Endothelial cell (in vitro differentiated cells): ENCODE measurements at regions not wholly inside any gene's neighbourhood (a gene's known extent, or its start where the extent isn't known, plus 50 kb on each side); places are given as distances from the start of the nearest gene placed in this dataset.

ENCODE experiments used
- DNase-seq: peaks from one replicate; pipeline ENCODE4 v3.0.0; 2021; ENCODE audit warnings: low spot score
- H3K27ac Mint-ChIP-seq: one replicate; pipeline ENCODE4 v1.8.0; 2021; ENCODE audit warnings: mixed read lengths, inconsistent platforms; ENCODE audit not compliant: unreplicated experiment
- H3K27me3 Mint-ChIP-seq: one replicate; pipeline ENCODE4 v1.8.0; 2021; ENCODE audit warnings: mild to moderate bottlenecking, moderate library complexity, mixed read lengths, inconsistent platforms; ENCODE audit not compliant: unreplicated experiment
- H3K36me3 Mint-ChIP-seq: one replicate; pipeline ENCODE4 v1.8.0; 2021; ENCODE audit warnings: mild to moderate bottlenecking, low read depth, mixed read lengths, inconsistent platforms; ENCODE audit not compliant: unreplicated experiment
- H3K4me1 Mint-ChIP-seq: one replicate; pipeline ENCODE4 v1.8.0; 2021; ENCODE audit warnings: mild to moderate bottlenecking, mixed read lengths, inconsistent platforms; ENCODE audit not compliant: unreplicated experiment
- H3K4me3 Mint-ChIP-seq: one replicate; pipeline ENCODE4 v1.8.0; 2021; ENCODE audit warnings: mild to moderate bottlenecking, mixed read lengths, inconsistent platforms; ENCODE audit not compliant: unreplicated experiment
- H3K9me3 Mint-ChIP-seq: one replicate; pipeline ENCODE4 v1.8.0; 2021; ENCODE audit warnings: mixed read lengths, inconsistent platforms; ENCODE audit not compliant: unreplicated experiment
- TF ChIP-seq, protein P1 (sequence below): fragments of 200-600 bp; sonication (generic); IDR thresholded peaks from one replicate; pipeline ENCODE4 v1.5.0; 2021; ENCODE audit warnings: antibody characterized with exemption; ENCODE audit not compliant: unreplicated experiment

DNA sequence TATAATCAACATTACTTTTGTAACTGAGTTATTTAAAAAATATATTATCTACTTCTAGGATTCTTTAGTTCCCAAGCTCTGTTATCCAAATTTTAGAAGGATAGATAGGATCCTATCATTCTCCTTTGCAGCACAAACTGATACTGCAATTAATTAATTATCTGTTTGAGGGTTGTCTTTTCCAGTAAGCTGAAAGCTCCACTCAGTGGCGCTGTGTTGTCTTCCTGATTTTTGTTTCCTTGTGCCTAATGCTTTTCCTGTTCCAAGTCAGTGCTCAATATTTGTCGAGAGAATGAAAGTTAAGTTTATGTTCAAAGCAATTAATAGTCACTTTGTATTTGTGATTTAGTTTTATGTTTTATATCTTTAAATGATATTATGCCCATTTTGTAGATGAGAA, 107.4 kb upstream of the ANK2 start:
- Mint-ChIP-seq H3K36me3 (no peaks in the 10 kb centered on the region), H3K27me3 (no peaks in the 10 kb centered on the region), H3K27ac (no peak overlapping the region), H3K9me3 (no peaks in the 10 kb centered on the region), H3K4me1 (no peaks in the 10 kb centered on the region), H3K4me3 (no peak overlapping the region)
- no peak for DNase-seq
- TF ChIP-seq, protein P1, sequence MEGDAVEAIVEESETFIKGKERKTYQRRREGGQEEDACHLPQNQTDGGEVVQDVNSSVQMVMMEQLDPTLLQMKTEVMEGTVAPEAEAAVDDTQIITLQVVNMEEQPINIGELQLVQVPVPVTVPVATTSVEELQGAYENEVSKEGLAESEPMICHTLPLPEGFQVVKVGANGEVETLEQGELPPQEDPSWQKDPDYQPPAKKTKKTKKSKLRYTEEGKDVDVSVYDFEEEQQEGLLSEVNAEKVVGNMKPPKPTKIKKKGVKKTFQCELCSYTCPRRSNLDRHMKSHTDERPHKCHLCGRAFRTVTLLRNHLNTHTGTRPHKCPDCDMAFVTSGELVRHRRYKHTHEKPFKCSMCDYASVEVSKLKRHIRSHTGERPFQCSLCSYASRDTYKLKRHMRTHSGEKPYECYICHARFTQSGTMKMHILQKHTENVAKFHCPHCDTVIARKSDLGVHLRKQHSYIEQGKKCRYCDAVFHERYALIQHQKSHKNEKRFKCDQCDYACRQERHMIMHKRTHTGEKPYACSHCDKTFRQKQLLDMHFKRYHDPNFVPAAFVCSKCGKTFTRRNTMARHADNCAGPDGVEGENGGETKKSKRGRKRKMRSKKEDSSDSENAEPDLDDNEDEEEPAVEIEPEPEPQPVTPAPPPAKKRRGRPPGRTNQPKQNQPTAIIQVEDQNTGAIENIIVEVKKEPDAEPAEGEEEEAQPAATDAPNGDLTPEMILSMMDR, result no peak

DNA sequence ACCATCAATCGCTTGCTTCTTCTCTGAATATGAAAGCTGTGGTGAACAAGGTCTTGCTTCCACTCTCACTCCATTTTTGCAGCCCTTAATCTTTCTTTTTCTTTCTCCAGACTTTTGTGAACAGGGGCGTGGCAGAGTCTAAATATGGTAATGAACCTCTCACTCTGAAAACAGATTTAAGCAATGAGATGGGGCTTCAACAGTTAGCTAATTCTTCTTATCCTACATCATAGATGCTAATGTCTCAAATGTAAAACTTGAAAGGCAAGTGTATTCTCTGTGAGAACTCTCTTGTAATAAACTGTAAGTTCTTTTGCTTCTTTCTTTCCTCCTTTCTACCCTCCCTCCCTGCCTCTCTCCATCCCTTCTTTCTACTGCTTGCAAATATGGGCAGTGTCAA, 106.5 kb upstream of the ANK2 start:
- Mint-ChIP-seq H3K9me3 (no peaks in the 10 kb centered on the region), H3K27ac (no peak overlapping the region), H3K4me3 (no peak overlapping the region), H3K4me1 (no peaks in the 10 kb centered on the region), H3K36me3 (no peaks in the 10 kb centered on the region), H3K27me3 (no peaks in the 10 kb centered on the region)
- TF ChIP-seq, protein P1, result no peak
- DNase-seq, result no peak

DNA sequence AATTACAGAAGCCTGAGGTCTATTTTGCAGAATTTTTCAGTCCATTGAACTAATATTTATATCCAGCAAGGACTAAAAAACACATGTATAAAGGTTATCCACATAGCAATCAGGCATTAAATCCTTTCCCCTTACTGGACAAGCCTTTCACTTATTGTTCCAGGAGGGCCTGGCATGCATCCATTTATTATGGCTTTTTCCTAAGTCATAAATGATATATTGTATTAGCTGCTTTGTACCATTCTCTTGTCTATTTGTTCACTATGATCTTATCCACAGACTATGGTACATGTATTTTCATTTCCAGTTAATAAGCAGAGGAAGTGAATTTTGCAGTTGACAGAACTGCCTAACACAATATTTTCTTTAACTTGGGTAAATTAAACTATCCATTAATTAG, 105.4 kb upstream of the ANK2 start:
- H3K4me1 Mint-ChIP-seq, result no peaks in the 10 kb centered on the region

DNA sequence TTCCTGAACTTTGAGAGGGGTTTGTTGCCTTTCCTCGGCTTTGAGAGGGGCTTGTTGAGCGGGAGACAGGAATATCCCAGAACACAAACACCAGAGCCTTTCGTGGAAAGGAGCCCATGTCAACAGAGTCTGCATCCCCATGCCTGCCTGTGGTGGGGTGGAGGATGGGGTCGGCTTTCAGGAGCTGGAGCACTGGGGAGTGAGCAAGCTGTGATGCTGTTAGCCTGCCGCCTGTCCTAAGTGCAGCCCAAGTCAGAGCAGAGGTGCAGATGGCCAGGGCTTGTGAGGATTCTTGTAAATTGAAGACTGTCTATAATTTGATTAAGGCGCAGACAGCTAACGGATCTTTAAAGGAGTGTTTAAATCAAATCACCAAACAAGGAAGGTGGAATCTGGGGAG, 103.3 kb upstream of the ANK2 start:
- Mint-ChIP-seq H3K27me3 (no peaks in the 10 kb centered on the region), H3K4me1 (no peaks in the 10 kb centered on the region), H3K9me3 (no peaks in the 10 kb centered on the region), H3K27ac (no peak overlapping the region), H3K4me3 (no peak overlapping the region), H3K36me3 (no peaks in the 10 kb centered on the region)
- DNase-seq, result no peak
- TF ChIP-seq, protein P1, result no peak

More for the DNA sequence above, 105.4 kb upstream of the ANK2 start:
- Mint-ChIP-seq H3K4me3 (no peak overlapping the region), H3K27me3 (no peaks in the 10 kb centered on the region), H3K36me3 (no peaks in the 10 kb centered on the region), H3K9me3 (no peaks in the 10 kb centered on the region), H3K27ac (no peak overlapping the region)
- DNase-seq, result no peak
- TF ChIP-seq, protein P1, result no peak

DNA sequence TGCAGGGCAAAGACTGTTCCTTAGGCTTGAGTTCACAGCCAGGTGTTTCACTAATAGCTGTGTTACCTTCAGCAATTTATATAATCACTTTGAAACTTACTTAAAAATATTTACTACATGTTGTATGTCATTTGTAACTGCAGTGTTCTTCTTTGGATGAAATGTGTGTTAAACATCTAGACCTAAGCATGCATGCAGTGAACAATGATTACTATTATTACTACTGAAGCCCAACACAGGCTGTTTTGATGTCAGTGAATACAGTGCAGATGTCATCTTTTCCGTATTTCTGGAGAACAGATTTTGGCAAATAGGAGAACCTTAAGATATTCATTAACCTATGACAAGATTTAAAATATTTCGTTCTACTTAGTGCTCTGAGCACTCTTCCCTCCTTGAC, 101.8 kb upstream of the ANK2 start:
- Mint-ChIP-seq H3K4me1 (no peaks in the 10 kb centered on the region), H3K9me3 (no peaks in the 10 kb centered on the region), H3K27me3 (no peaks in the 10 kb centered on the region), H3K36me3 (no peaks in the 10 kb centered on the region), H3K27ac (no peak overlapping the region), H3K4me3 (no peak overlapping the region)
- DNase-seq, result no peak
- TF ChIP-seq, protein P1, result no peak
